NCI-H1048 (cell line): ENCODE measurements at regions not wholly inside any gene's neighbourhood (a gene's known extent, or its start where the extent isn't known, plus 50 kb on each side); places are given as distances from the start of the nearest gene placed in this dataset.
"Not testable (repeated sequence)": the region's sequence is repeated elsewhere in the genome, so short reads cannot be mapped to it uniquely, and the experiment has no call there.

ENCODE experiments used
- DNase-seq: peaks from one replicate; lab custom pipeline; 2025; lab: John Stamatoyannopoulos, UW

GRCh38 chr6:164694386-164694785, 615.0 kb downstream of the C6orf118 start:
- DNase-seq = no peak

GRCh38 chr6:164693944-164694343, 615.5 kb downstream of the C6orf118 start:
- no peak for DNase-seq

GRCh38 chr6:164692772-164693510, 616.5 kb downstream of the C6orf118 start:
- DNase-seq = no peak

GRCh38 chr6:164690702-164691500, 618.5 kb downstream of the C6orf118 start:
- DNase-seq = no peak

GRCh38 chr6:164690241-164690640, 619.2 kb downstream of the C6orf118 start:
- DNase-seq = no peak

- DNase-seq = no peak
Observed at GRCh38 chr6:164665328-164665727, 644.1 kb downstream of the C6orf118 start.

- DNase-seq = no peak
Observed at GRCh38 chr6:164663634-164664033, 645.8 kb downstream of the C6orf118 start.

GRCh38 chr6:164661716-164662115, 647.7 kb downstream of the C6orf118 start:
- no peak for DNase-seq

GRCh38 chr6:164660781-164661180, 648.6 kb downstream of the C6orf118 start:
- DNase-seq = no peak

GRCh38 chr6:164640956-164641355, 668.4 kb downstream of the C6orf118 start:
- no peak for DNase-seq

GRCh38 chr6:164628302-164628931, 681.0 kb downstream of the C6orf118 start:
- DNase-seq = no peak

- no peak for DNase-seq
Observed at GRCh38 chr6:164616917-164617524, 692.4 kb downstream of the C6orf118 start.

GRCh38 chr6:164612751-164613150, 696.7 kb downstream of the C6orf118 start:
- no peak for DNase-seq

- DNase-seq = not testable (repeated sequence)
Observed at GRCh38 chr6:164610859-164611258, 698.5 kb downstream of the C6orf118 start.

GRCh38 chr6:164602415-164602814, 707.0 kb downstream of the C6orf118 start:
- not testable (repeated sequence) for DNase-seq

- DNase-seq = no peak
Observed at GRCh38 chr6:164581563-164581962, 727.8 kb downstream of the C6orf118 start.

- no peak for DNase-seq
Observed at GRCh38 chr6:164579035-164579434, 730.4 kb downstream of the C6orf118 start.

GRCh38 chr6:164578616-164579015, 730.8 kb downstream of the C6orf118 start:
- no peak for DNase-seq

GRCh38 chr6:164570801-164571200, 738.6 kb downstream of the C6orf118 start:
- DNase-seq = no peak

- DNase-seq = no peak
Observed at GRCh38 chr6:164569509-164569908, 739.9 kb downstream of the C6orf118 start.

- DNase-seq = no peak
Observed at GRCh38 chr6:164563924-164564323, 745.5 kb downstream of the C6orf118 start.

GRCh38 chr6:164561656-164562055, 747.7 kb downstream of the C6orf118 start:
- DNase-seq = no peak
